ENCODE measurements at regions not wholly inside any gene's neighbourhood (a gene's known extent, or its start where the extent isn't known, plus 50 kb on each side); places are given as distances from the start of the nearest gene placed in this dataset.
A peak's percentile ranks its signal among the peaks of the same experiment; 100 is the strongest.

GRCh38 chr9:73655363-73655762 lies 503.7 kb downstream of the ANXA1 start:
- no peak overlapping the region for H3K9ac ChIP-seq
- POLR2A ChIA-PET: no interaction called here
- CTCF ChIA-PET: no interaction called here
- H3K36me3 ChIP-seq (replicated peaks in 1 of 2; ENCODE audit: control insufficient read depth in 1 of 2, insufficient read depth in 2 of 2, low read length in 1 of 2): no peaks in the 10 kb centered on the region
- H4K20me1 ChIP-seq (ENCODE audit: insufficient read depth): no peaks in the 10 kb centered on the region
- no peak overlapping the region for H3K4me2 ChIP-seq
- DNase-seq: peak; percentile 28
- H3K79me2 ChIP-seq (ENCODE audit: insufficient read depth): no peaks in the 10 kb centered on the region
- H3K9me3 ChIP-seq: no peaks in the 10 kb centered on the region
- no peak overlapping the region for H2AFZ ChIP-seq (ENCODE audit: low read depth)
- H3K27me3 ChIP-seq (ENCODE audit: insufficient read depth): no peaks in the 10 kb centered on the region
- H3K9me2 ChIP-seq: no peaks in the 10 kb centered on the region
- H3K27ac ChIP-seq (ENCODE audit: low read depth in 2 of 2, low read length in 1 of 2): no peak overlapping the region
- no peak overlapping the region for H3K4me3 ChIP-seq (ENCODE audit: low read depth in 2 of 2, low read length in 1 of 2)
- TF ChIP-seq CHD2 (IDR thresholded peaks at IDR 0.05; ENCODE audit: low read length, partially characterized antibody) (peak; percentile 15), IRF3 (IDR thresholded peaks at IDR 0.05; ENCODE audit: low read depth, low read length) (no peak), TAF1 (IDR thresholded peaks at IDR 0.05; ENCODE audit: borderline replicate concordance, low read depth, low read length) (no peak), FOXM1 (IDR thresholded peaks at IDR 0.05; ENCODE audit: low read depth) (no peak), ELF1 (IDR thresholded peaks at IDR 0.05) (no peak), FOSL2 (IDR thresholded peaks at IDR 0.05; ENCODE audit: borderline replicate concordance, low read depth) (no peak), RCOR1 (IDR thresholded peaks at IDR 0.05; ENCODE audit: low read length) (peak; percentile 41; the same call in 1 of the 2 replicates), EP300 (IDR thresholded peaks at IDR 0.05; ENCODE audit: borderline replicate concordance in 1 of 2, low read depth in 1 of 2, low read length in 1 of 2) (peak in 1 of 2 experiments; percentile 52; a peak in 2 of 4 replicates), NRF1 (IDR thresholded peaks at IDR 0.05; ENCODE audit: low read depth, low read length) (no peak), GATA2 (CRISPR knock-in tag; IDR thresholded peaks at IDR 0.05) (peak; percentile 82)
- no peaks in the 10 kb centered on the region for H3F3A ChIP-seq (replicated peaks; ENCODE audit: insufficient read depth)
- WGBS (ENCODE audit: low lambda C conversion rate): 0% methylated on average over 1 of the region's 1 CpG
- no peaks in the 10 kb centered on the region for H3K4me1 ChIP-seq (ENCODE audit: control insufficient read depth in 1 of 2, insufficient read depth in 2 of 2, low read depth in 1 of 2, low read length in 1 of 2)

DNA sequence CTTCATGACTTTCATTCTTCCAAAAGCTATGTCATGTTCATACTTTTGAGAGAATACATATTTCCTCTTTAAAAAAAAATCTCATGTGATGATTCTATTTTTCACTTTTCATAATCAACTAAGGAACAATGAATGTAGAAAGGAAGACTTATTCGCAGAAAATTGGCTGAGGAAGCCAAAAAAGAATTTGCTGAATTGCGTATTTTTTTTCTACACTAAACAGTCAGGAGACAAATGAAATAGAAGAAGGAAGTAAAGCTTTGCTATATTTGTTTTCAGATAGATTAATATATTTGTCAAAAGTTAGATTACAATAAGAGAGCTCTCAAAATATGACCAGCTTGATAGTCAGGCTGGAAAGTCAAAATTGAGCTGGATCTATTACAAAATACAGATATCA lies 504.2 kb downstream of the ANXA1 start:
- Histone ChIP-seq H3K36me3 (replicated peaks in 1 of 2; ENCODE audit: control insufficient read depth in 1 of 2, insufficient read depth in 2 of 2, low read length in 1 of 2) (no peaks in the 10 kb centered on the region), H2AFZ (ENCODE audit: low read depth) (no peak overlapping the region), H3K9ac (no peak overlapping the region), H4K20me1 (ENCODE audit: insufficient read depth) (no peaks in the 10 kb centered on the region), H3K4me3 (ENCODE audit: low read depth in 2 of 2, low read length in 1 of 2) (no peak overlapping the region), H3K9me2 (no peaks in the 10 kb centered on the region), H3K4me1 (ENCODE audit: control insufficient read depth in 1 of 2, insufficient read depth in 2 of 2, low read depth in 1 of 2, low read length in 1 of 2) (no peaks in the 10 kb centered on the region), H3K9me3 (no peaks in the 10 kb centered on the region), H3K27me3 (ENCODE audit: insufficient read depth) (no peaks in the 10 kb centered on the region), H3K4me2 (no peak overlapping the region), H3F3A (replicated peaks; ENCODE audit: insufficient read depth) (no peaks in the 10 kb centered on the region), H3K79me2 (ENCODE audit: insufficient read depth) (no peaks in the 10 kb centered on the region), H3K27ac (ENCODE audit: low read depth in 2 of 2, low read length in 1 of 2) (no peak overlapping the region)
- CTCF ChIA-PET: interaction anchor here (0.8 kb wide), 1 partner anchor 88 kb away, joined by 3 read pairs; no protein-coding TSS in a partner anchor
- WGBS (ENCODE audit: low lambda C conversion rate): 49% methylated on average over 2 of the region's 2 CpGs
- POLR2A ChIA-PET: no interaction called here
- DNase-seq: no peak
- TF ChIP-seq TCF12 (IDR thresholded peaks at IDR 0.05): no peak
- TF ChIP-seq, protein P1, sequence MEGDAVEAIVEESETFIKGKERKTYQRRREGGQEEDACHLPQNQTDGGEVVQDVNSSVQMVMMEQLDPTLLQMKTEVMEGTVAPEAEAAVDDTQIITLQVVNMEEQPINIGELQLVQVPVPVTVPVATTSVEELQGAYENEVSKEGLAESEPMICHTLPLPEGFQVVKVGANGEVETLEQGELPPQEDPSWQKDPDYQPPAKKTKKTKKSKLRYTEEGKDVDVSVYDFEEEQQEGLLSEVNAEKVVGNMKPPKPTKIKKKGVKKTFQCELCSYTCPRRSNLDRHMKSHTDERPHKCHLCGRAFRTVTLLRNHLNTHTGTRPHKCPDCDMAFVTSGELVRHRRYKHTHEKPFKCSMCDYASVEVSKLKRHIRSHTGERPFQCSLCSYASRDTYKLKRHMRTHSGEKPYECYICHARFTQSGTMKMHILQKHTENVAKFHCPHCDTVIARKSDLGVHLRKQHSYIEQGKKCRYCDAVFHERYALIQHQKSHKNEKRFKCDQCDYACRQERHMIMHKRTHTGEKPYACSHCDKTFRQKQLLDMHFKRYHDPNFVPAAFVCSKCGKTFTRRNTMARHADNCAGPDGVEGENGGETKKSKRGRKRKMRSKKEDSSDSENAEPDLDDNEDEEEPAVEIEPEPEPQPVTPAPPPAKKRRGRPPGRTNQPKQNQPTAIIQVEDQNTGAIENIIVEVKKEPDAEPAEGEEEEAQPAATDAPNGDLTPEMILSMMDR (IDR thresholded peaks at IDR 0.05): no peak
- TF ChIP-seq TAF1 (IDR thresholded peaks at IDR 0.05; ENCODE audit: borderline replicate concordance, low read depth, low read length): no peak
- TF ChIP-seq RXRA (IDR thresholded peaks at IDR 0.05; ENCODE audit: borderline replicate concordance, low read depth): no peak
- TF ChIP-seq RCOR1 (IDR thresholded peaks at IDR 0.05; ENCODE audit: low read length): no peak
- TF ChIP-seq, protein P2, sequence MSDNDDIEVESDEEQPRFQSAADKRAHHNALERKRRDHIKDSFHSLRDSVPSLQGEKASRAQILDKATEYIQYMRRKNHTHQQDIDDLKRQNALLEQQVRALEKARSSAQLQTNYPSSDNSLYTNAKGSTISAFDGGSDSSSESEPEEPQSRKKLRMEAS (IDR thresholded peaks at IDR 0.05; ENCODE audit: low read depth): no peak
- TF ChIP-seq POLR2AphosphoS5 (IDR thresholded peaks at IDR 0.05; ENCODE audit: low read depth, low read length): no peak
- TF ChIP-seq MXI1 (IDR thresholded peaks at IDR 0.05; ENCODE audit: low read depth, low read length): no peak
- no peak for TF ChIP-seq RFX5 (IDR thresholded peaks at IDR 0.05; ENCODE audit: low read length)
- no peak for TF ChIP-seq FOXJ3 (CRISPR knock-in tag; IDR thresholded peaks at IDR 0.05)
- TF ChIP-seq JUND (IDR thresholded peaks at IDR 0.05): no peak
- no peak for TF ChIP-seq TEAD4 (IDR thresholded peaks at IDR 0.05; ENCODE audit: borderline replicate concordance, insufficient read depth)
- TF ChIP-seq EP300 (IDR thresholded peaks at IDR 0.05; ENCODE audit: borderline replicate concordance in 1 of 2, low read depth in 1 of 2, low read length in 1 of 2): no peak
- TF ChIP-seq, protein P3, sequence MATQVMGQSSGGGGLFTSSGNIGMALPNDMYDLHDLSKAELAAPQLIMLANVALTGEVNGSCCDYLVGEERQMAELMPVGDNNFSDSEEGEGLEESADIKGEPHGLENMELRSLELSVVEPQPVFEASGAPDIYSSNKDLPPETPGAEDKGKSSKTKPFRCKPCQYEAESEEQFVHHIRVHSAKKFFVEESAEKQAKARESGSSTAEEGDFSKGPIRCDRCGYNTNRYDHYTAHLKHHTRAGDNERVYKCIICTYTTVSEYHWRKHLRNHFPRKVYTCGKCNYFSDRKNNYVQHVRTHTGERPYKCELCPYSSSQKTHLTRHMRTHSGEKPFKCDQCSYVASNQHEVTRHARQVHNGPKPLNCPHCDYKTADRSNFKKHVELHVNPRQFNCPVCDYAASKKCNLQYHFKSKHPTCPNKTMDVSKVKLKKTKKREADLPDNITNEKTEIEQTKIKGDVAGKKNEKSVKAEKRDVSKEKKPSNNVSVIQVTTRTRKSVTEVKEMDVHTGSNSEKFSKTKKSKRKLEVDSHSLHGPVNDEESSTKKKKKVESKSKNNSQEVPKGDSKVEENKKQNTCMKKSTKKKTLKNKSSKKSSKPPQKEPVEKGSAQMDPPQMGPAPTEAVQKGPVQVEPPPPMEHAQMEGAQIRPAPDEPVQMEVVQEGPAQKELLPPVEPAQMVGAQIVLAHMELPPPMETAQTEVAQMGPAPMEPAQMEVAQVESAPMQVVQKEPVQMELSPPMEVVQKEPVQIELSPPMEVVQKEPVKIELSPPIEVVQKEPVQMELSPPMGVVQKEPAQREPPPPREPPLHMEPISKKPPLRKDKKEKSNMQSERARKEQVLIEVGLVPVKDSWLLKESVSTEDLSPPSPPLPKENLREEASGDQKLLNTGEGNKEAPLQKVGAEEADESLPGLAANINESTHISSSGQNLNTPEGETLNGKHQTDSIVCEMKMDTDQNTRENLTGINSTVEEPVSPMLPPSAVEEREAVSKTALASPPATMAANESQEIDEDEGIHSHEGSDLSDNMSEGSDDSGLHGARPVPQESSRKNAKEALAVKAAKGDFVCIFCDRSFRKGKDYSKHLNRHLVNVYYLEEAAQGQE (IDR thresholded peaks at IDR 0.05; ENCODE audit: low read depth, low read length): no peak

All from SK-N-SH (cell line).